HG03354 (cell line): ENCODE measurements at regions not wholly inside any gene's neighbourhood (a gene's known extent, or its start where the extent isn't known, plus 50 kb on each side); places are given as distances from the start of the nearest gene placed in this dataset.

ENCODE experiments used
- ATAC-seq: cut with Tn5 transposase; IDR thresholded peaks from one replicate; pipeline ENCODE4 v1.9.1; 2021; ENCODE audit warnings: mild to moderate bottlenecking; ENCODE audit not compliant: unreplicated experiment, poor library complexity, severe bottlenecking

DNA sequence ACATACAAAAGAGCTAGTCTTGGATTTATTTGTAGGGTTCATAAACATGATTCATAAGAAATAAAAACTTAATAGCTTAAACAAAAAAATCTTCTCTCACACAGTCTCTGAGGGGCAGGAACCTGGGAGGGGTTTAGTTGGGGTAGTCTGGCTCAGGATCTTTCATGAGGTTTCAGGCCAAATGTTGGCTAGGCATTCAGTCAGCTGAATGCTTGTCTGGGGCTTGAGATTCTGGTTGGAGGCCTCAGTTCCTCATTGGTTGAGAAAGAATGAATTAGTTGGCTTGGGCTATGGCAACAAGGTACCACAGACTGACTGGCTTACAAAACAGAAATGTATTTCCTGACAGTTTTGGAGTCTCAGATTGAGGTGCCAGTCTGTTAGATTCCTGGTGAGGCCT, 74.3 kb downstream of the ANKRD7 start:
- no peak for ATAC-seq

DNA sequence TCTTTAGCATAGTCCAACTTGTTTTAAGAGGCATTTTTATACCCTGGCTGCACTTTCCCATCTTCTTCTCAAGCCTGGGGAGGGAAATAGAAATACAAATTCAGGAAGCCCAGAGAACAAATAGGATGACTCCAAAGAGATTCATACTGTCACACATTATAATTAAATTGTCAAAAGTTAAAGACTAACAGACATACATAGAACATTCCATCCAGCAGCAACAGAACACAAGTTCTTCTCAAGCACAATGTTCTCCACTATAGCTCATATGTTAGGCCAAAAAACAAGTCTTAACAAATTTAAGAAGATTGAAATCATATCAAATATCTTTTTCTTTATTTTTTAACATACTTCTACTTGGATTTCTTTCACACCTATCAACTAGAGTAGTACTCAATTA, 75.7 kb downstream of the ANKRD7 start:
- no peak for ATAC-seq

- ATAC-seq = no peak
These were observed 79.6 kb downstream of the ANKRD7 start for GRCh38 chr7:118304100-118304499.

DNA sequence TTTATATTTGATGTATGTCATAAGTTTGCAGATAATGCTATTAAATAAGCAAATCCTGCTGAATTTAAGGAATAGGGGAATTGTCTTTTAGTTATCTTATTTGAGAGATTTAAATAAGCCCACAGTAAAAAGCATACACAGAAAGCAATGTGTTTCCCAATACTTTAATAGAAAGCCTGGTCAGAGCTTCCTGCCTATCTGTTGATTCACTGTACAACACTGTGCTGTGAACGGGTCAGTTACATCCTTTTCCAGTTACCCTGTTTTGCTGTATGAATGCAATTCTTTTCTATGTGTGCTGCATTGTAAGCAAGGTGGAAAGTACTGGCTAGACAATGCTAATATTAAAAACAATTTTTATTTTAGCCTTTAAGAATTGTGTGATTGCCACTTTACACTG, 81.2 kb downstream of the ANKRD7 start:
- ATAC-seq = no peak

DNA sequence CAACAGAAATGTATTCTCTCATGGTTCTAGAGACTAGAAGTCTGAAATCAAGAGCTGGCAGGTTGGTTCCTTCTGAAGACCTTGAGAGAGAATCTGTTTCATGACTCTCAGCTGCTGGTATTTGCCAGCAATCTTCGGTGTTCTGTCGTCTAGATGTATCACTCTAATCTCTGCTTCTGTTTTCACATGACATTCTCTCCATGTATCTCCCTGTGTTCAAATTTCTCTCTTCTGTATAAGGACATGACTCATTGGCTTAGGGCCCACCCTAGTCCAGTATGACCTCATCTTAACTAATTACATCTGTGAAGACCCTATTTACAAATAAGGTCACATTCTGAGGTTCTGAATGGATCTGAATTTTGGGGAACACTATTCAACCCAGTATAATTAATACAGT, 82.3 kb downstream of the ANKRD7 start:
- no peak for ATAC-seq

- peak; percentile 89 for ATAC-seq
These were observed 86.8 kb downstream of the ANKRD7 start for GRCh38 chr7:118311121-118311836.

- ATAC-seq = peak; percentile 57
These were observed 87.5 kb downstream of the ANKRD7 start for GRCh38 chr7:118312051-118312450.

DNA sequence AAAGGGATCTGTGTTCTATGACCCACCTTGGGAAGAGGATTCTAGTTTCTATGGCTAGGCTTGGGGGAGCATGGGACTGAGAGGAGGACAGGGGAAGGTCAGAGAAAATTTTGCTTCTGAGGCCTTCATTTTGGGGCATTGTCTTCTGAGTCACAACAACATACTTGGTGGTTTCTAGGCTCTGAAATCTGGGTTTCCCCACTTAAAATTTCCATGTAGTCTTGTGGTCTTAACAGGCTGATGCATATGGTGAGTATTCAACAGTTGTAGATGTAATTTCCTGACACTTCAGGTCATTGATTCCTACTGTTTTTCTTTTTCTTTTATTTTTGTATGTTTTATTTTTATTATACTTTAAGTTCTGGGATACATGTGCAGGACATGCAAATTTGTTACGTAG, 88.5 kb downstream of the ANKRD7 start:
- peak; percentile 55 for ATAC-seq

DNA sequence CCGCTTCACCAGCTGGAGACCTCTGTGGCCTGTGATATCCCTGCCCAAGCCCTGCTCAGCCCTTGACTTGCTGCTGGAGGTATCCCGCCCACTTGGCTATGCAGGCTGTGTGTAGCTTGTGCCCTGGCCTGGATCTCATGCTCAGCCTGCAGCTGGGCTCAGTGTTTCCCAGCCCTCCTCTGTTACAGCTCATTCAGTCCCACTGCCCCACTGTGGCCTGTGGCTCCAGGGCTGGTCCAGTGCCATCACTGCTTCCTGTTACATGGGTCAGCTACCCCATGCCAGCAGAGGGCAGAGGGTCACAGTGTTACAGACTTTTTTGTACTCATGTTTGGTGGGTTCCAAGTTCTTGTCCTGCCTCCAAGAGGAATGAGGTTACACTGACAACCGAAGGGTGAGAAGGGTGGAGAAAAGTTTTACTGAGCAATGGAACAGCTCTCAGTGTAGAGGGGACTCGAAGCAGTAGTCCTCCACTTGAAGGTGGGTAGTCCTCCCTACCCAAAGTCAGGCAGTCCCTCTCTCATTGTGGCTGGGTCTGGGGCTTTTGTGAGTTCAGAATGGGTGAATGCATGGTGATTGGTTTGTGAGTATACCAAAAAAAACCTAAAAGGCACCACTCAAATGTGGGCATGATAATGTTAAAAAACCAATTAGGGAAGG, 100.4 kb downstream of the ANKRD7 start:
- ATAC-seq = no peak

GRCh38 chr7:118325450-118325808, 100.9 kb downstream of the ANKRD7 start:
- ATAC-seq = no peak

DNA sequence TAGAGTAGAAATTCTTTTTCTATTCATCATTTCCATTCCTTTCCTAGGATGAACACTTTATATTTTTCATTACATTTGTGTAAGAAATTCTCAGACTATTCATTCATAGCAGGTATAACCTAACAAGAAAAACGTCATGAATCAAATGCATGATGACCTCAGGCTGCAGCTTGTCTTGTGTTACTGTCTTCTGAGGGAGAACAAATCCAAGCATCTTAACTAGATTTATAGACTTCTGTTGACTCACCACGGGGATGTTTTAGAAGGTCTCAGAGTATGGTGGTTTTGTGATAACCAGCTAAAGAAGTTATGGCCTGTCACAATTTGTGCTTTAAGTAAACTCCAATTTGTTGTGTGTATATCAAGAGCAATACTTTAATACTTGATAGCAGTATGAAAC, 102.7 kb downstream of the ANKRD7 start:
- ATAC-seq = no peak

- ATAC-seq = no peak
These were observed 104.2 kb downstream of the ANKRD7 start for GRCh38 chr7:118328505-118329211.

DNA sequence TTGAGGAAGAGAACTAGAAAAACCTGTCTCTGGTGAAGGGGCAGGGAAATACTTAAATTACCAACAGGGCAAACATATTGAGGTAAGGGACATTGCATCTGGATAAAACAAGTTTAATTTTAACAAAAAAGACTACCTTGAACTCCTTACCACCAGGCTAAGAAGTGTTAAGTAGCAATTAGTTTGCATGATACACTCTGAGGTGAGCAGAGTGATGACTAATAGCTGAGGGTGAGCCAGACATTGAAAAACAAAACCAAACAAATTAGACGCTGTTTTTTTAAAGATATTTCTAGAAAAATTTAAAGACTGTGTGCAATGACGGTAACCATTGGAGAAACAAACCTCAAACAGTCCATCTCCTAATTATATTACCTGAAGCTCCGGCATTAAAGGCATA, 105.9 kb downstream of the ANKRD7 start:
- ATAC-seq = no peak

DNA sequence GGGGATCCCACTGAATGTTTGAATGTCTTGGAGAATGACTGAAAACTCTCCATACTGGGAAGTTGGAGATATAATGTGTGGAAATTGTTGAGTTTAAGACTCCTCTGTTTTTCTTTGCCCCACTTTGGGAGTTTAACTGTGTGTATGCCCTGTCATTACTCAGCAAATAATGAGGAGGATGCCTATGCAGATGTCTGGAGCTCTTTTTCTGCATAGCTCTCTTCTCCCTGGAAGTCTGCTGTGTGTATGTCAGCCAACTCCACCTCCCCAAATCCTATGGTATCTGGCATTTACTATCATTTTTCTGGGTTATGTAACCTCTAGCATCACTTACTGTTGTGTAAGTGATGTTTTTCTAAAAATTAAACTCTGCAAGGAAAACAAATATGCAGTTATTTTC, 122.2 kb downstream of the ANKRD7 start:
- no peak for ATAC-seq

DNA sequence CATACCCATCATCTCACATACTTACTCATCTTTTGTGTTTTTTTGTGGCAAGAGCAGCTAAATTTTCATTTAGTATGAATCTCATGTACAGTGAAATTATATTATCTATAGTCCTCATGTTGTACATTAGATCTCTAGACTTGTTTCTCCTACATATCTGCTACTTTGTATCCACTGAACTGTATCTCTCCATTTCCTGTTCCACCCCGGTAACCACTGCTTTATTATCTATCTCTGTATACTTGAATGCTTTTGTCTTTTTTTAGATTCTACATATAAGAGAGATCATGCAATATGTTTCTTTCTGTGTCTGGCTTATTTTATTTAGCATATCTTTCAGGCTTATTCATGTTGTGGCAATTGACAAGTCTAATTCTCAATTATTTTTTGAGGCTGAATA, 125.1 kb downstream of the ANKRD7 start:
- ATAC-seq = no peak

DNA sequence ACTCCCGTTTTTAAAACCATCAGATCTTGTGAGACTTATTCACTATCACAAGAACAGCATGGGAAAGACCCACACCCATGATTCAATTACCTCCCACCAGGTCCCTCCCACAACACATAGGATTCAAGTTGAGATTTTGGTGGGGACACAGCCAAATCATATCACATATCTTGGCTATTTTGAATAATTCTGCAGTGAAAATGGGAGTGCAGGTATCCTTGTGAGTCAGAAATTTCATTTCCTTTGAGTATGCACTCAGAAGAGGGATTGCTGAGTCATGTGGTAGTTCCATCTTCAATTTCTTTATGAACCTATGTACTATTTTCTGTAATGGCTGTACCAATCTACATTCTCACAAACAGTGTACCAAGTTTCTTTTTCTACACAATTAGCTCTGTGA, 125.8 kb downstream of the ANKRD7 start:
- no peak for ATAC-seq

- ATAC-seq = peak; percentile 60
These were observed 128.5 kb downstream of the ANKRD7 start for GRCh38 chr7:118352867-118353453.

DNA sequence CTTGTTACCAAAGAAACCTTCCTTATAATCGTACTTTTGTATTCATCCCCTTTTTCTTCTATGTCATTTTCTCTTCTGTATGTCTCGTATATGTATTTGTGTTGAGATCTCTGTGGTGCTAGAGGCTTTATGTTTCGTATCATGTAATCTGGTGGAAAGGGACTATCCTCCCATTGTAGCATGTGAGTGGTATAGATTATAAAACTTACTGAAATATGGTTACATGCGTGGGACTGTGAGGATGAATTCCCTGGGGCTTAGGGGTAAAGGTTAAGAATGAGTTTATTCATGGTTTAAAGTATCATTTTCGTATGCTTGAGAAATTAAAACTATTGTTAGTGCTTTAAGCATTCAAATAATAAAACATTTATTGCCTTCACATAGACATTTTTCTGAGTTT, 141.9 kb downstream of the ANKRD7 start:
- no peak for ATAC-seq

DNA sequence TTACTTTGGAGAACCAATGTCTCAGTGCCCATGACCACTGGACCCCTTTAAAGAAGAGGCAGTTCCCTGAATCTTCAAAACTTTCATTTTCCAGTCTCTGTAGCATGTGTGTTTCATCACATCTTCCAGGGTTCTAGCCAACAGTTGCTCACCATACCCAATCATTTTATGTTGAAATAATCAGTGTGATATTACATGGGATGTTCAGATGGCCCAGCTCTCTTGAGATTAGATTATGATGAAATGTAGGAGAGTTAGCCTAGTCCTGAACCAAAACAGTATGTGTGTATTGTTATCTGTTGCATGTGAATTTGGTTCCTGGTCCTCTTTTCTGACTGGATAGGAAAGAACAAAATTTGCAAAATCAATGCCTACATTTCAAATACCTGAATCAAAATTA, 144.5 kb downstream of the ANKRD7 start:
- no peak for ATAC-seq

DNA sequence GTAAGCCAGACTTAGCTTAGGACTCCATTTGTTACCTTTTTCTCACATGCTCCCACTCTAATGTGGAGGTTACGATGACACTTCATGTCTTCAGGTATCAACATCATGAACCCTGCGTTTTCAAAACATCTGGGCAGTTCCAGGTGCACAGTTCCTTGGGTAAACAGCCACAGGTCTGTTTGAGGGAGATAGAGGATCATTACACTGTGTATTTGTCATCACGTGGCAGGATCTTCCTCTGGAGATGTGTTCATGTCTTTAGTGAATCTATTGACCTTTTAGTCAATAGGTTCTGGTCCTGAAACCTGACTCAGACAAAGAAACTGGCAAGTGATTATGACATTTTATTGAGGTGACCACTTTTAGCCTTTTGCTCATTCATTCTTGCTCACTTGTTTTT, 145.5 kb downstream of the ANKRD7 start:
- no peak for ATAC-seq

DNA sequence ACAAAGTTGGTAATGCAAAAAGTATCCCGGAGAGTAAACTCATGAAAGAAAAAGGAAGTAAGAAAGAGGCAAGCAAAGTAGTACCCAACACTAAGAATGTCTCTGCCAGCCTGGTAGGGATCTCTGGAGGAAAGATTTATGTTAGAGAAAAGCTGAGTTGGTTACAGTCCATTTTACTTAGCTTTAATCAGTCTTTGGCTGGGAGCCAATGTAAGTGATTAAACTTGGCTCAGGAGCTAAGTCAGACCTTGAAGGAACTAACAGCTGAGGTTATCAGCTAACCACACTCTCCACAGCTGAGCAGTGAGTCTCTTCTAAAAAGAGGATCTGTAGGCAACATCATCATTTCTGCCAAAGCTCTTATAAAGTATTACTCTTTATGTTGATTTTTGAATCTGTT, 148.0 kb downstream of the ANKRD7 start:
- peak; percentile 46 for ATAC-seq
